ENCODE measurements at regions not wholly inside any gene's neighbourhood (a gene's known extent, or its start where the extent isn't known, plus 50 kb on each side); places are given as distances from the start of the nearest gene placed in this dataset.

DNA sequence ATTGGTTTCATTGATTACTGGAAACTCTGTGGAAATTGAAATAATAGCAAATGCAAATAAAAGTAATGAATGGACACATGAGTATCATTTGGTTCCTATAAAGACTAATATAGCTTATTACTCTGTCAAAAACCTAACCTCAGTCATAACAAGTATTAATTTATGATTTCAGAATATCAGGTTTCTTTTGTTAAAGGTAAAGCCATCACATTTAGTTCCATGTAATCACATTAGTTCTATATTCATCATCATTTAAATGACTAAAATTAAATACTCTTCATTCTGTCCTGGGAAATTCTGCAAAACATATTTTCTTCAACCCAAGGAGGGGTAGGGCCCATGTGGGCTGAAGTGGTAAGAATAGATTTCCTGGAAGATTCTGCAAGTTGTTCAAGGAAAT is 68.2 kb upstream of the ANO3 start:
- no peak for DNase-seq (ENCODE audit: low spot score)
- POLR2A ChIA-PET (ENCODE audit: low non-redundant PET) = no interaction called here
- Histone ChIP-seq H3K4me3 (ENCODE audit: low read depth, low read length, poor library complexity, severe bottlenecking) (no peak overlapping the region), H3K4me1 (ENCODE audit: insufficient read depth, low read length, poor library complexity, severe bottlenecking) (no peaks in the 10 kb centered on the region), H3K27me3 (replicated peaks; ENCODE audit: insufficient read depth, low read depth, low read length, poor library complexity) (no peaks in the 10 kb centered on the region), H3K9me3 (ENCODE audit: low read depth, low read length, poor library complexity, severe bottlenecking) (no peaks in the 10 kb centered on the region), H3K27ac (ENCODE audit: low read depth, low read length, poor library complexity, severe bottlenecking) (no peak overlapping the region), H3K36me3 (ENCODE audit: insufficient read depth, low read length, poor library complexity, severe bottlenecking) (no peaks in the 10 kb centered on the region)
- CTCF ChIA-PET = no interaction called here
- TF ChIP-seq, protein P1, sequence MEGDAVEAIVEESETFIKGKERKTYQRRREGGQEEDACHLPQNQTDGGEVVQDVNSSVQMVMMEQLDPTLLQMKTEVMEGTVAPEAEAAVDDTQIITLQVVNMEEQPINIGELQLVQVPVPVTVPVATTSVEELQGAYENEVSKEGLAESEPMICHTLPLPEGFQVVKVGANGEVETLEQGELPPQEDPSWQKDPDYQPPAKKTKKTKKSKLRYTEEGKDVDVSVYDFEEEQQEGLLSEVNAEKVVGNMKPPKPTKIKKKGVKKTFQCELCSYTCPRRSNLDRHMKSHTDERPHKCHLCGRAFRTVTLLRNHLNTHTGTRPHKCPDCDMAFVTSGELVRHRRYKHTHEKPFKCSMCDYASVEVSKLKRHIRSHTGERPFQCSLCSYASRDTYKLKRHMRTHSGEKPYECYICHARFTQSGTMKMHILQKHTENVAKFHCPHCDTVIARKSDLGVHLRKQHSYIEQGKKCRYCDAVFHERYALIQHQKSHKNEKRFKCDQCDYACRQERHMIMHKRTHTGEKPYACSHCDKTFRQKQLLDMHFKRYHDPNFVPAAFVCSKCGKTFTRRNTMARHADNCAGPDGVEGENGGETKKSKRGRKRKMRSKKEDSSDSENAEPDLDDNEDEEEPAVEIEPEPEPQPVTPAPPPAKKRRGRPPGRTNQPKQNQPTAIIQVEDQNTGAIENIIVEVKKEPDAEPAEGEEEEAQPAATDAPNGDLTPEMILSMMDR (conservative IDR thresholded peaks at IDR 0.05; ENCODE audit: low read depth, low read length) = no peak
- no peak for TF ChIP-seq EZH2 (IDR thresholded peaks at IDR 0.05; ENCODE audit: borderline replicate concordance, low read depth, low read length, poor library complexity, severe bottlenecking)
- intact Hi-C loops (cut with micrococcal nuclease; ENCODE audit: unreplicated experiment) = no loop called here
- BruUV-seq (replicated peaks) = no TSS peak

DNA sequence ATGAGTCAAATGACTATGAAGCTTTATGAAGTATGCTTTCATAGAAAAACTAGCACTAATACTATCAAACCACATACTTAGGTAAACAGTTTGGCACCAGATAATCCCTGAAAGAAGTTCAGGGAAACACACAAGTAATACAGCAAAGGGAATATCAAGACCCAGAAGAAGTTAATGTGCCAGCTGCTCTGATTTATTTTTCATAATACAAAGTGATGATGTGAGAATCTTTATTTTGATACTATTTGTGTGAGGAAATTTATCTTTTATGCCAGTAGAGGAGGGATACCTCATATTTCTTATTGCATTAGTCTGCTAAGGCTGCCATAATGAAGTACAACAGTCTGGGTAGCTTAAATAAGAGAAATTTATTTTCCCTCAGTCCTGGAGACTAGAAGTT is 67.7 kb upstream of the ANO3 start:
- intact Hi-C loops (cut with micrococcal nuclease; ENCODE audit: unreplicated experiment) = no loop called here
- Histone ChIP-seq H3K27me3 (replicated peaks; ENCODE audit: insufficient read depth, low read depth, low read length, poor library complexity) (no peaks in the 10 kb centered on the region), H3K9me3 (ENCODE audit: low read depth, low read length, poor library complexity, severe bottlenecking) (no peaks in the 10 kb centered on the region), H3K4me3 (ENCODE audit: low read depth, low read length, poor library complexity, severe bottlenecking) (no peak overlapping the region), H3K27ac (ENCODE audit: low read depth, low read length, poor library complexity, severe bottlenecking) (no peak overlapping the region), H3K36me3 (ENCODE audit: insufficient read depth, low read length, poor library complexity, severe bottlenecking) (no peaks in the 10 kb centered on the region), H3K4me1 (ENCODE audit: insufficient read depth, low read length, poor library complexity, severe bottlenecking) (no peaks in the 10 kb centered on the region)
- TF ChIP-seq, protein P1 (conservative IDR thresholded peaks at IDR 0.05; ENCODE audit: low read depth, low read length) = no peak
- no peak for TF ChIP-seq EZH2 (IDR thresholded peaks at IDR 0.05; ENCODE audit: borderline replicate concordance, low read depth, low read length, poor library complexity, severe bottlenecking)
- BruUV-seq (replicated peaks) = no TSS peak
- ChIA-PET CTCF (no interaction called here), POLR2A (ENCODE audit: low non-redundant PET) (no interaction called here)
- no peak for DNase-seq (ENCODE audit: low spot score)

DNA sequence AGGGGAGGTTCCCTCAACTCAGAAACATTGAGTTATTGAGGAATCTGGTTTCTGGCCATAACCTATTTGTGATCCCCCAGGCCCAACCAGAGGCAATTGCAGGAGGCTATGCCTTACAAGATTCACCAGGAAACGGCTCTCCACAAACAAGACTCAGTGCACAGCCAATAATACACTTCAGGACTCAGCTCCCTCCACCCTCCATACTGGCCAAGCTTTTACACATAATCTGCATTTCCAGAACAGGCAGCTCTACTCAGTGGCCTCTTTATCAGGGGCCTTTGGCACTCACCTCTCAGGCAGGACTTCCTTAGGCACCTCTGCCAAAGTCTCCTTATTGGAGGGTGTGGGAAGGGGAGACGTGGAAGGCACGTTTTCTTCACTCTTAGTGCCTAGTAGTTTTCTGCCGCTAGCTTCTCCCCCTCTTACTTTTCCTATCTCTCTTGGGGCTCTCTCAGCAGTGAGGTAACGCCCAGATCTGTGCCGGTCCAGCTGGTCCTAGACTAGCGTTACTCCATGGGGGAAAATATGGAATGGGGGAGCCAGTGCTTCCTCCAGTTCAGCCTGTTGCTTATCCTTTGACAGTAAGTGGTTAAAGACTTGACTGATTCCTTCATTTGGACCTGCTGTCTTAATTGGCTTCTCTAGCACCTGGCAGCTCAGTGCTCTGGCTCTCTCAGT is 62.8 kb upstream of the ANO3 start:
- intact Hi-C loops (cut with micrococcal nuclease; ENCODE audit: unreplicated experiment) = no loop called here
- BruUV-seq (replicated peaks) = no TSS peak
- CTCF ChIA-PET = no interaction called here
- Histone ChIP-seq H3K36me3 (ENCODE audit: insufficient read depth, low read length, poor library complexity, severe bottlenecking) (no peaks in the 10 kb centered on the region), H3K27me3 (replicated peaks; ENCODE audit: insufficient read depth, low read depth, low read length, poor library complexity) (no peaks in the 10 kb centered on the region), H3K4me1 (ENCODE audit: insufficient read depth, low read length, poor library complexity, severe bottlenecking) (no peaks in the 10 kb centered on the region), H3K9me3 (ENCODE audit: low read depth, low read length, poor library complexity, severe bottlenecking) (no peaks in the 10 kb centered on the region), H3K4me3 (ENCODE audit: low read depth, low read length, poor library complexity, severe bottlenecking) (no peak overlapping the region), H3K27ac (ENCODE audit: low read depth, low read length, poor library complexity, severe bottlenecking) (no peak overlapping the region)
- POLR2A ChIA-PET (ENCODE audit: low non-redundant PET) = no interaction called here
- TF ChIP-seq EZH2 (IDR thresholded peaks at IDR 0.05; ENCODE audit: borderline replicate concordance, low read depth, low read length, poor library complexity, severe bottlenecking) = no peak
- TF ChIP-seq, protein P1 (conservative IDR thresholded peaks at IDR 0.05; ENCODE audit: low read depth, low read length) = no peak
- DNase-seq (ENCODE audit: low spot score) = no peak
